Activated T-helper 17 cell treated with anti-CD3 and anti-CD28 coated beads, Interleukin-2, amount 50 U/mL, for 72 hours (primary cell): ENCODE measurements at regions not wholly inside any gene's neighbourhood (a gene's known extent, or its start where the extent isn't known, plus 50 kb on each side); places are given as distances from the start of the nearest gene placed in this dataset.

Experiments used
- ATAC-seq: fragments of 150-1000 bp; cut with Tn5 transposase; replicated peaks from 2 replicates; pipeline ENCODE4 v1.10.0; 2021; ENCODE audit warnings: mild to moderate bottlenecking, moderate library complexity
- H3K27ac Mint-ChIP-seq: one replicate; pipeline ENCODE4 v1.8.0; 2022; ENCODE audit warnings: mixed read lengths
- H3K27me3 Mint-ChIP-seq: one replicate; pipeline ENCODE4 v1.8.0; 2022; ENCODE audit warnings: mixed read lengths
- H3K36me3 Mint-ChIP-seq: one replicate; pipeline ENCODE4 v1.8.0; 2022; ENCODE audit warnings: low read depth, mild to moderate bottlenecking, mixed read lengths
- H3K4me1 Mint-ChIP-seq: one replicate; pipeline ENCODE4 v1.8.0; 2022; ENCODE audit warnings: mixed read lengths
- H3K4me3 Mint-ChIP-seq: one replicate; pipeline ENCODE4 v1.8.0; 2022; ENCODE audit warnings: mild to moderate bottlenecking, mixed read lengths
- H3K9me3 Mint-ChIP-seq: one replicate; pipeline ENCODE4 v1.8.0; 2022; ENCODE audit warnings: mixed read lengths

DNA sequence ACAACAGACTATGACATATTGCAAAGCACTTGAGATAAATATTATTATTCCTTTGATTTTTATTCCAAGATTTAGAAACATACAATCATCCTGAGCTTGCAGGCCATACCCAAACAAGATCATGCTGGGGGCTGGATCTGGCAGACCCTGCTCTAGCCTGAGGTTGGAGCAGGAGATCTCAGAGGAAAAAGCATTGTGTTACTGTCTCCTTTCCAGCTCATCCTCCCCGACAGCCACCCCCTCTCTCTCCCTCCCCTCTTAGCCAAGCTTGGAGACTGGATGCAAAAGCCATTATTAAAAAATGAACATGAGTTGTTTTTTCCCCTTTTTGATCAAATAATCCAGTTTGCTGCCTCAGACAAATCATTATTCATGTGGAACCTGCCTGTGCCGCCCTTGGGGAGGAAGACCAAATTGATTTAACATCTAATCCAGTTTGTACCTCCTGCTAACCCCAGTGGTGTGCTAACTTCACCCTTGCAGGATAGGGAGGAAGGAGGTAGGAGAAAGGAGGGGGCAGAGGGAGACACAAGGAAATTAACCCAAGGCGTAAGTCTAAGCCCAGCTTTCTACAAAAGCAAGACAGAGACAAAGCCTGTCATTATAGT lies 565.8 kb upstream of the TBX3 start:
- Mint-ChIP-seq H3K4me1 (no peaks in the 10 kb centered on the region), H3K27me3 (no peaks in the 10 kb centered on the region), H3K9me3 (peaks cover 12% of the 10 kb centered on the region), H3K36me3 (no peaks in the 10 kb centered on the region), H3K4me3 (no peak overlapping the region), H3K27ac (no peak overlapping the region)
- no peak for ATAC-seq

DNA sequence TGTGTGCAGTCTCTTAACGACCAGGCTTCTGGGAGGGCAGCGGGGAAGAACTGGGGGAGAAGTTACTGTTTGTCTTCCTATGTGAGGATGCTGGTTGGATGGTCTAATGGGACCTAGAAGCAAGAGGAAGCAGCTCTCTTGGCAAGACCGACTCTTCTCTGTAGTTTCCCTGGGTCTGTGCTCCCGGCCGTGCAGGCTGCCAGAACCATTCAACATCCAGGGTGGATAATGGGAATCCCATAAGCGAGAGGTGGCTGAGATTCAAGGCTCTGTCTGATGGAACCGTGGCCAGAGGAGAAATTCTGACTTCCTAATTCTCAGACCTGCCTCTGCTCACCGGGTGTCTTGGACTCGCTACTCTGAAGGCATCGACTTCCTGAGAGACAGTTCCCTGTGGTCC lies 561.0 kb upstream of the TBX3 start:
- no peaks in the 10 kb centered on the region for H3K27me3 Mint-ChIP-seq
- no peaks in the 10 kb centered on the region for H3K36me3 Mint-ChIP-seq
- no peak for ATAC-seq
- H3K4me3 Mint-ChIP-seq, result no peak overlapping the region
- H3K27ac Mint-ChIP-seq, result no peak overlapping the region
- peaks cover 16% of the 10 kb centered on the region for H3K9me3 Mint-ChIP-seq
- H3K4me1 Mint-ChIP-seq, result no peaks in the 10 kb centered on the region

- peaks cover 25% of the 10 kb centered on the region for H3K9me3 Mint-ChIP-seq
- ATAC-seq, result no peak
Measured at GRCh38 chr12:115243933-115244628, 560.1 kb upstream of the TBX3 start.

GRCh38 chr12:115240251-115240650 lies 556.3 kb upstream of the TBX3 start:
- peaks cover 30% of the 10 kb centered on the region for H3K9me3 Mint-ChIP-seq
- H3K36me3 Mint-ChIP-seq, result no peaks in the 10 kb centered on the region

More at GRCh38 chr12:115243933-115244628, 560.1 kb upstream of the TBX3 start:
- Mint-ChIP-seq H3K4me1 (no peaks in the 10 kb centered on the region), H3K36me3 (no peaks in the 10 kb centered on the region), H3K4me3 (no peak overlapping the region), H3K27ac (no peak overlapping the region), H3K27me3 (no peaks in the 10 kb centered on the region)

GRCh38 chr12:115235880-115236279 lies 551.9 kb upstream of the TBX3 start:
- H3K27ac Mint-ChIP-seq, result no peak overlapping the region
- no peak overlapping the region for H3K4me3 Mint-ChIP-seq
- H3K27me3 Mint-ChIP-seq, result no peaks in the 10 kb centered on the region
- peaks cover 21% of the 10 kb centered on the region for H3K9me3 Mint-ChIP-seq
- H3K4me1 Mint-ChIP-seq, result no peaks in the 10 kb centered on the region
- no peaks in the 10 kb centered on the region for H3K36me3 Mint-ChIP-seq
- ATAC-seq, result no peak

More at GRCh38 chr12:115240251-115240650, 556.3 kb upstream of the TBX3 start:
- H3K4me1 Mint-ChIP-seq, result no peaks in the 10 kb centered on the region
- no peak overlapping the region for H3K4me3 Mint-ChIP-seq
- no peak for ATAC-seq
- no peak overlapping the region for H3K27ac Mint-ChIP-seq
- no peaks in the 10 kb centered on the region for H3K27me3 Mint-ChIP-seq

DNA sequence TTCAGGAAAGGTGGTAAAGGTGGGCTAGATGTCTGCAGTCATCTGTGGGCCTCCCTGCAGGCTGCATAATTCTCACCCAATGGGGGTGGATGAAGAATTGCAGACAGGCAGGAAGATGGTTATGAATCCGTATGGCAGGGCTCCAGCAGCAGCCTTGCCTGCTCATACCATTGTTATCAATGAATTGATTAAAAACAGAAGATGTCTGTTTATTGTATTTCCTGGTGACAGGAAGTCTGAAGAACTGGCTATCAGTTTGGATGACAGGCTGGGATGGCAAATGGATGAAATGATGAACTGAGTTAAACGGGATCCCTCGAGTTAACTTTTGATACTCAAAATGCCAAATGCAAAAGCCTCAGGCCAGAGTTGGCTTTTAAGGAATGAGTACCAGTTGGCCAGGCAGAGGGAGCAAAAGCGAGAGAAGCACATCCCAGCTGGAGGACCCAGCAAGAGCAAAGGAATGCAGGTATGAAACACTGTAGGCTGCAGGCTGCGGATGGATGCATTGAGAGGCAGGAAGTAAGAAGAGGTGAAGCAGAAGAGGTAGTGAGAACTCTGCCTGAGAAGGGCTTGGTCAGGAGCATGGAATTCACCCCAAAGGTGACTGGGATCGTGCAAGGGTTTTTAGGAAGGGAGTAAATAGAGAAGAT lies 550.0 kb upstream of the TBX3 start:
- H3K27ac Mint-ChIP-seq, result no peak overlapping the region
- H3K4me1 Mint-ChIP-seq, result no peaks in the 10 kb centered on the region
- H3K4me3 Mint-ChIP-seq, result no peak overlapping the region
- H3K27me3 Mint-ChIP-seq, result no peaks in the 10 kb centered on the region
- H3K36me3 Mint-ChIP-seq, result no peaks in the 10 kb centered on the region
- no peak for ATAC-seq
- peaks cover 10% of the 10 kb centered on the region for H3K9me3 Mint-ChIP-seq

DNA sequence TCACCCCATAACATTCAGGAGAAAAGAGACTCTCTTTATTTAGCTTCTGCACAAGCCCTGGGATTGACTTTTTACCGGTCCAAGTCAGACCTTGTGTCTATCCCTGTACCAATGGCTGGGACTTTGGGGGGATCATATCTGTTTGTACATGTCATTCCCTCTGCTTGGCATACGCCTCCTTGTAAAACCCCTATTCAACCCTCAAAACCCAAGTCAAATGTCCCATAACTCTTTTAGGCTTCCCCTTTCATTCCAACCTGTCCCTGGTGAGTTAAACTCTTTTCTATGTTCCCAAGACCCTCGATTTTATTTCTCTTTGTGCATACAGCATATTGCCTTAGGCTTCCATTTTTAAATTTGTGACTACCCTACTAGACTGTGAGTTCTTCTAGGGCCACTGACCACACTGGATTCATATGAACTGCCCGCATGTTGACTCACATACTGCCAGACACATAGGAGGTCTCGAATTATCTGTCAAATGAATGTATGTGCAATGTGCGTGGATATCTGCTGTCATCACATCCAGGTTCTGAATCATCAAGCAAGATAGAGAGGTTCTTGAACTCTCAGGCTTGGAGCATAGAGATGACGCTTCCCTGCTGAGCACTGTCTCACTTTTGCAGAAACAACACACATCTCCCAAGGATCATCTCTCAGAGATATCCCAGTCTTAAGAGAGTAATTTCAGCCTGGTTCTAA lies 548.6 kb upstream of the TBX3 start:
- H3K4me3 Mint-ChIP-seq, result no peak overlapping the region
- peaks cover 7% of the 10 kb centered on the region for H3K9me3 Mint-ChIP-seq
- H3K4me1 Mint-ChIP-seq, result no peaks in the 10 kb centered on the region
- no peaks in the 10 kb centered on the region for H3K27me3 Mint-ChIP-seq
- no peak for ATAC-seq
- no peak overlapping the region for H3K27ac Mint-ChIP-seq
- H3K36me3 Mint-ChIP-seq, result no peaks in the 10 kb centered on the region

- Mint-ChIP-seq H3K36me3 (no peaks in the 10 kb centered on the region), H3K9me3 (no peaks in the 10 kb centered on the region), H3K4me3 (no peak overlapping the region), H3K4me1 (no peaks in the 10 kb centered on the region), H3K27ac (no peak overlapping the region), H3K27me3 (no peaks in the 10 kb centered on the region)
- no peak for ATAC-seq
Measured at GRCh38 chr12:115230606-115231005, 546.6 kb upstream of the TBX3 start.

DNA sequence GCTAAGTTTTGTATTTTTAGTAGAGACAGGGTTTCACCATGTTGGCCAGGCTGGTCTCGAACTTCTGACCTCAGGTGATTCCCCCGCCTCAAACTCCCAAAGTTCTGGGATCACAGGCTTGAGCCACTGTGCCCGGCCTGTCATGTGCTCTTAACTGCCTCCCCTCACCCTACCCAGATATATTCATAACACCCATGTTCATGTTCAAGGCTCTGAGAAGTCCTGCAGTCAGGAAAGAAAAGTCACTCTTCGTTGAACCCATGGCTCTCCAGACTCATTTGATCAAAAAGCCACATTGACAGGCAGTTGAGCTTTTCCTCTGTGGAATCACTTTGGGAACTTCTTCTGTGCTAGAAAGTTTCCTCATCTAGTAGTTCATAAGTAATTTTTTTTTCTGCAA lies 545.5 kb upstream of the TBX3 start:
- Mint-ChIP-seq H3K4me3 (no peak overlapping the region), H3K36me3 (no peaks in the 10 kb centered on the region), H3K27me3 (no peaks in the 10 kb centered on the region), H3K4me1 (no peaks in the 10 kb centered on the region), H3K27ac (no peak overlapping the region), H3K9me3 (no peaks in the 10 kb centered on the region)
- no peak for ATAC-seq

DNA sequence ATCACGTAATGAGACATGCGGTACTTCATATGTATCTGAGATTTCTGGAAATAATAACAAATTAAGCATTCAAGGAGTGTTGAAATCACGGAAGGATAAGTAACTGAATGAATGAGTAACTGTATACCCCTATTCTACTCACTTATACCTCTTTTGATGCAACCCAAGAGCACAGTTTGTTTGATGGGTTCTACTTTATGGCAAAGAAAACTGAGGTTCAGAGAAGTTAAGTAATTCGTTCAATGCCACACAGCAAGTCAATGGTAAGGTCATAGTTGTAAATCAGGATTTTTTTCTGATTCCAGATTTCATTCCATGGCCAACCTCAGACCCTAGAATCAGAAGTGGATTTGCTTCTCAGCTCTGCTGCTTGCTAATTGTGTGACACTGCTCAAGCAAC lies 544.5 kb upstream of the TBX3 start:
- Mint-ChIP-seq H3K36me3 (no peaks in the 10 kb centered on the region), H3K27me3 (no peaks in the 10 kb centered on the region), H3K4me1 (no peaks in the 10 kb centered on the region), H3K9me3 (no peaks in the 10 kb centered on the region), H3K27ac (no peak overlapping the region), H3K4me3 (no peak overlapping the region)
- ATAC-seq, result no peak

GRCh38 chr12:115227137-115227615 lies 543.2 kb upstream of the TBX3 start:
- Mint-ChIP-seq H3K36me3 (no peaks in the 10 kb centered on the region), H3K27me3 (no peaks in the 10 kb centered on the region), H3K27ac (no peak overlapping the region), H3K4me1 (no peaks in the 10 kb centered on the region), H3K4me3 (no peak overlapping the region), H3K9me3 (no peaks in the 10 kb centered on the region)
- no peak for ATAC-seq

- no peaks in the 10 kb centered on the region for H3K9me3 Mint-ChIP-seq
- no peak for ATAC-seq
- no peaks in the 10 kb centered on the region for H3K36me3 Mint-ChIP-seq
- H3K27ac Mint-ChIP-seq, result no peak overlapping the region
- no peak overlapping the region for H3K4me3 Mint-ChIP-seq
- no peaks in the 10 kb centered on the region for H3K27me3 Mint-ChIP-seq
- H3K4me1 Mint-ChIP-seq, result no peaks in the 10 kb centered on the region
Measured at GRCh38 chr12:115225845-115226244, 541.9 kb upstream of the TBX3 start.

DNA sequence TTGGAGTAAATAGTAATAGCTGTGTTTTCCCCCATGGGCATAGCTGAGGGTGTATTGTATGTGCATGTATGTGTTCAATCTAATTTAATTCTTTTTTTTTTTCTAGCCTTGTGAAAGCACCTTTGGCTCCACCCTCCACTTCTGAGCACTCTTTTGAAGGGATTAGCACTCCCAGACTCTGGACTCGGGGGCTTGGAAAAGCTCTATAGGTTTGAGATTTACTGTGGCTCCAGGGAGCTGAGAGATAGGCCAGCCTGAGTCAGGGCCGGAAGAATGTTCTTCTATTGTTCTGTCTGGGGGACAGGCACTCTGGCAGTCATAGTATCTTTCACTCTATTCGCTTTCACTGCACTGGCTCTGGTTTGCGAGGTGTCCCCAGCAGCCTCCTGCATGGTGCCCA lies 540.0 kb upstream of the TBX3 start:
- ATAC-seq, result no peak
- Mint-ChIP-seq H3K4me1 (no peaks in the 10 kb centered on the region), H3K36me3 (no peaks in the 10 kb centered on the region), H3K27ac (no peak overlapping the region), H3K4me3 (no peak overlapping the region), H3K9me3 (no peaks in the 10 kb centered on the region), H3K27me3 (no peaks in the 10 kb centered on the region)

DNA sequence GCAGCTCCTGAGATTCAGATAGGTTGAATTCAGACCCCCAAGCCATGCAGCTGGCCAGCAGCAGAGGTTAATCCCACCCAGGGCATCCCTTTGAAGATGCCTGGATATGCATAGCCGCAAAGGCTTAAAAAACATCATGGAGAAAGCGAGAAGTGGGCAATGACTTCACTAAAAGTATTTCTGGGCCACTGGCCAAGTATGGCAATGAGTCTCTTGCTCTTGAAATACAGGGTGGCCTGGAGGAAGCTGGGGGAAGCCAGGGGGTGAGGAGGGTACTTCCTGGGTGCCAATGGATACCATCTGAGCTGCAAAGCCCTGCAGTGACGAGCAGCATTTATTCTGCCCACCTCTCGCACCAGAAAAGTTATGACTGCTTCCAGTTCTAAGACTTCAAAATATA lies 539.3 kb upstream of the TBX3 start:
- no peaks in the 10 kb centered on the region for H3K36me3 Mint-ChIP-seq
- ATAC-seq, result no peak
- no peak overlapping the region for H3K27ac Mint-ChIP-seq
- H3K4me3 Mint-ChIP-seq, result no peak overlapping the region
- peaks cover 1% of the 10 kb centered on the region for H3K9me3 Mint-ChIP-seq
- H3K4me1 Mint-ChIP-seq, result no peaks in the 10 kb centered on the region
- H3K27me3 Mint-ChIP-seq, result no peaks in the 10 kb centered on the region

DNA sequence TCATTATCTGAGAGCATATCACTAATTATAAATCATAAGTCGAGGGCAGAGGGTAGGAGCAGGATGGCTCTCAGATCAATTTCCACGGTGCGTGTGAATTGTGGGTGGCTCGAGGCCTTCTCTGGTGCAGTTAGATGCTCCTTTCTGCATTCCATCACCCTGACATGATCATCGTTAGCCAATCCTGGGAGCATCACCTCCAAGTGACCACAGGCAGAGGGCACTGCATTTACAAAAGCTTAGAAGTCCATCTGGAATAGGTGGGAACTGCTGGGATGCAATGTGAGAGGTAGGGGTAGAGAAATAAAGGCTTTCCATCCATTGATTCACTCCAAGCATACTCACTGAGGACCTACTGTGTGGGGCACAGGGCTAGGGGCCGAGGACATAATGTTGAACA lies 538.2 kb upstream of the TBX3 start:
- no peaks in the 10 kb centered on the region for H3K36me3 Mint-ChIP-seq
- H3K4me1 Mint-ChIP-seq, result no peaks in the 10 kb centered on the region
- no peaks in the 10 kb centered on the region for H3K27me3 Mint-ChIP-seq
- H3K27ac Mint-ChIP-seq, result no peak overlapping the region
- no peak for ATAC-seq
- H3K9me3 Mint-ChIP-seq, result peaks cover 3% of the 10 kb centered on the region
- no peak overlapping the region for H3K4me3 Mint-ChIP-seq
